H1 (cell line): ENCODE measurements at regions not wholly inside any gene's neighbourhood (a gene's known extent, or its start where the extent isn't known, plus 50 kb on each side); places are given as distances from the start of the nearest gene placed in this dataset.

ENCODE experiments used
- CTCF ChIA-PET: fragments of 300-600 bp; sonication (Branson Sonifier 250); formaldehyde crosslinking; loops from one replicate; lab custom pipeline; 2021; ENCODE audit not compliant: partially characterized antibody; lab: Charles Lee
- POLR2A ChIA-PET: fragments of 300-600 bp; sonication (Branson Sonifier 250); formaldehyde crosslinking; loops from one replicate; lab custom pipeline; 2021; ENCODE audit warnings: inconsistent platforms; ENCODE audit not compliant: partially characterized antibody; lab: Charles Lee
- DNase-seq, 2 experiments: peaks; one replicate each; pipeline versions ENCODE4 v3.0.0 to v3.0.0-alpha.2; 2010 to 2022; ENCODE audit warnings: low spot score in 2 of 2, low read depth in 1 of 2, mixed read lengths in 1 of 2
- FAIRE-seq: peaks from 2 replicates; lab custom pipeline; 2011; peaks lifted over from hg19 to GRCh38; lab: Jason Lieb, UNC
- H2AFZ ChIP-seq: 2 replicates; pipeline ENCODE4 v1.8.1; 2012; ENCODE audit warnings: low read length, inconsistent platforms
- H2AK5ac ChIP-seq: 2 replicates; pipeline ENCODE4 v1.6.1; 2013; ENCODE audit warnings: low read depth, low read length
- H2BK120ac ChIP-seq: replicated peaks from 2 replicates; pipeline ENCODE3; 2013; ENCODE audit warnings: low read depth, low read length, inconsistent platforms
- H2BK12ac ChIP-seq: 2 replicates; pipeline ENCODE4 v1.6.1; 2013; ENCODE audit warnings: low read depth, low read length
- H2BK15ac ChIP-seq: 2 replicates; pipeline ENCODE4 v1.6.1; 2013; ENCODE audit warnings: low read length
- H2BK20ac ChIP-seq: 2 replicates; pipeline ENCODE4 v1.6.1; 2013; ENCODE audit warnings: low read length
- H2BK5ac ChIP-seq: 2 replicates; pipeline ENCODE4 v1.6.1; 2013; ENCODE audit warnings: low read depth, low read length
- H3K14ac ChIP-seq: 2 replicates; pipeline ENCODE4 v1.6.1; 2013; ENCODE audit warnings: inconsistent platforms; ENCODE audit not compliant: insufficient read length
- H3K18ac ChIP-seq: 2 replicates; pipeline ENCODE4 v1.6.1; 2013; ENCODE audit warnings: low read length; ENCODE audit errors: extremely low read depth
- H3K23ac ChIP-seq: 2 replicates; pipeline ENCODE4 v1.6.1; 2013; ENCODE audit warnings: inconsistent platforms; ENCODE audit not compliant: insufficient read length
- H3K23me2 ChIP-seq: 2 replicates; pipeline ENCODE4 v1.6.1; 2013; ENCODE audit warnings: low read depth, low read length
- H3K27ac ChIP-seq: 2 replicates; pipeline ENCODE4 v1.6.1; 2011; ENCODE audit warnings: low read depth, low read length, inconsistent platforms
- H3K27me3 ChIP-seq, 4 experiments: replicated peaks in 1 of 4; 1 replicate in 1 of 4; 2 replicates in 3 of 4; pipeline versions ENCODE4 v1.6.1 to v1.8.1; 2011 to 2013; ENCODE audit warnings: low read length in 3 of 4, mild to moderate bottlenecking in 3 of 4, inconsistent platforms in 2 of 4, mixed read lengths in 2 of 4, moderate library complexity in 1 of 4; ENCODE audit not compliant: control insufficient read depth in 3 of 4, insufficient read depth in 3 of 4; ENCODE audit errors: extremely low read depth in 1 of 4
- H3K36me3 ChIP-seq, 4 experiments: 2 replicates each; pipeline versions ENCODE4 v1.6.1 to v1.8.1; 2011 to 2013; ENCODE audit warnings: mild to moderate bottlenecking in 4 of 4, low read length in 3 of 4, moderate library complexity in 2 of 4, control low read depth in 1 of 4, inconsistent platforms in 1 of 4; ENCODE audit not compliant: insufficient read depth in 4 of 4, control insufficient read depth in 2 of 4
- H3K4ac ChIP-seq: replicated peaks from 2 replicates; pipeline ENCODE3; 2013; ENCODE audit warnings: low read length, low read depth, mixed read lengths, inconsistent platforms; ENCODE audit not compliant: insufficient read length
- H3K4me1 ChIP-seq, 4 experiments: replicated peaks in 1 of 4; 1 replicate in 1 of 4; 2 replicates in 3 of 4; pipeline versions ENCODE4 v1.6.1 to v1.8.1; 2011 to 2013; ENCODE audit warnings: low read length in 3 of 4, inconsistent platforms in 2 of 4, mixed read lengths in 1 of 4; ENCODE audit not compliant: insufficient read depth in 4 of 4, control insufficient read depth in 3 of 4
- H3K4me2 ChIP-seq, 2 experiments: 2 replicates each; pipeline versions ENCODE4 v1.6.1 to v1.8.1; 2011 to 2013; ENCODE audit warnings: low read depth in 2 of 2, low read length in 2 of 2, control low read depth in 1 of 2, inconsistent platforms in 1 of 2, mild to moderate bottlenecking in 1 of 2; ENCODE audit not compliant: insufficient read depth in 1 of 2
- H3K4me3 ChIP-seq, 4 experiments: fragments of 200-600, 300-600 bp in 1 of 4; sonication (generic), shearing (Covaris generic), sonication (Bioruptor Twin) in 1 of 4; 2 replicates each; pipeline versions ENCODE4 v1.5.1 to v1.8.1; 2011 to 2016; ENCODE audit warnings: low read length in 4 of 4, low read depth in 3 of 4, control low read depth in 2 of 4, inconsistent platforms in 2 of 4, mild to moderate bottlenecking in 2 of 4, mixed read lengths in 1 of 4, moderate library complexity in 1 of 4; ENCODE audit not compliant: insufficient read depth in 2 of 4; ENCODE audit errors: extremely low read depth in 1 of 4
- H3K56ac ChIP-seq: replicated peaks from 2 replicates; pipeline ENCODE3; 2013; ENCODE audit warnings: low read depth, mild to moderate bottlenecking, mixed read lengths, low read length, inconsistent platforms; ENCODE audit not compliant: insufficient read length
- H3K79me1 ChIP-seq: 2 replicates; pipeline ENCODE4 v1.6.1; 2013; ENCODE audit warnings: low read depth, low read length, control low read depth
- H3K79me2 ChIP-seq, 2 experiments: 2 replicates each; pipeline versions ENCODE4 v1.6.1 to v1.8.1; 2012 to 2013; ENCODE audit warnings: low read length in 2 of 2, mild to moderate bottlenecking in 2 of 2, inconsistent platforms in 1 of 2; ENCODE audit not compliant: insufficient read depth in 2 of 2, control insufficient read depth in 1 of 2
- H3K9ac ChIP-seq, 4 experiments: replicated peaks in 1 of 4; 1 replicate in 1 of 4; 2 replicates in 3 of 4; pipeline versions ENCODE4 v1.6.1 to v1.8.1; 2011 to 2013; ENCODE audit warnings: low read depth in 3 of 4, low read length in 3 of 4, control low read depth in 2 of 4, mild to moderate bottlenecking in 2 of 4, moderate library complexity in 2 of 4, inconsistent platforms in 1 of 4; ENCODE audit errors: extremely low read depth in 1 of 4
- H3K9me3 ChIP-seq, 2 experiments: 2 replicates each; pipeline versions ENCODE4 v1.6.1 to v1.8.1; 2012 to 2013; ENCODE audit warnings: mild to moderate bottlenecking in 2 of 2, moderate library complexity in 2 of 2, control low read depth in 1 of 2, inconsistent platforms in 1 of 2, low read depth in 1 of 2, low read length in 1 of 2, mixed read lengths in 1 of 2; ENCODE audit not compliant: insufficient read depth in 2 of 2
- H4K20me1 ChIP-seq, 2 experiments: replicated peaks in 1 of 2; 2 replicates each; pipeline versions ENCODE3 to v1.8.1; 2011 to 2013; ENCODE audit warnings: inconsistent platforms in 2 of 2, low read length in 2 of 2, mild to moderate bottlenecking in 1 of 2; ENCODE audit not compliant: insufficient read depth in 2 of 2, control insufficient read depth in 1 of 2
- H4K5ac ChIP-seq: 2 replicates; pipeline ENCODE4 v1.6.1; 2013; ENCODE audit warnings: low read length, low read depth, mixed read lengths, inconsistent platforms; ENCODE audit not compliant: insufficient read length
- H4K8ac ChIP-seq: 2 replicates; pipeline ENCODE4 v1.8.0; 2013; ENCODE audit warnings: mild to moderate bottlenecking, moderate library complexity, low read length, inconsistent platforms; ENCODE audit not compliant: insufficient read depth; ENCODE audit errors: extremely low read depth
- H4K91ac ChIP-seq: replicated peaks from 2 replicates; pipeline ENCODE3; 2013; ENCODE audit warnings: low read length, mixed read lengths, inconsistent platforms; ENCODE audit not compliant: insufficient read length
- HDAC2 ChIP-seq, 2 experiments: fragments of 300-600 bp in 1 of 2; sonication (generic) in 1 of 2; IDR thresholded peaks; 2 replicates each; pipeline ENCODE4 v1.6.1; 2011 to 2012; ENCODE audit warnings: low read depth in 2 of 2, low read length in 2 of 2, mild to moderate bottlenecking in 2 of 2, moderate library complexity in 2 of 2, borderline replicate concordance in 1 of 2, inconsistent platforms in 1 of 2
- HDAC6 ChIP-seq: IDR thresholded peaks from one replicate; pipeline ENCODE4 v1.7.1; 2012; ENCODE audit warnings: low read depth, mild to moderate bottlenecking, inconsistent platforms, low read length, moderate library complexity
- KDM1A ChIP-seq: fragments of 200-600, 300-600 bp; sonication (generic); IDR thresholded peaks from 2 replicates; pipeline ENCODE4 v1.7.1; 2016; ENCODE audit warnings: mild to moderate bottlenecking, low read length, borderline replicate concordance
- WGBS, 2 experiments: shearing (Covaris generic) in 1 of 2; methylation state at CpG; one replicate each; pipeline versions ENCODE4 v1.1.6 to v1.1.7; 2013 to 2015; ENCODE audit warnings: low lambda C conversion rate in 2 of 2, mixed read lengths in 2 of 2, inconsistent platforms in 1 of 2, low coverage in 1 of 2, missing lambda C conversion rate in 1 of 2; ENCODE audit not compliant: insufficient replicate concordance in 2 of 2, insufficient coverage in 1 of 2, insufficient read length in 1 of 2; ENCODE audit errors: extremely low coverage in 1 of 2, missing lambda C conversion rate in 1 of 2; 5-methylcytosine and 5-hydroxymethylcytosine counted together

- no peaks in the 10 kb centered on the region for H4K20me1 ChIP-seq
- H3K36me3 ChIP-seq = no peaks in the 10 kb centered on the region
- no peak overlapping the region for H2BK5ac ChIP-seq
- no peak for DNase-seq
- no peak overlapping the region for H2AK5ac ChIP-seq
- H3K4me2 ChIP-seq = no peak overlapping the region
- no peaks in the 10 kb centered on the region; a peak in 1 of 7 replicates for H3K27me3 ChIP-seq
- H3K79me2 ChIP-seq = no peaks in the 10 kb centered on the region
- H4K5ac ChIP-seq = no peak overlapping the region
- H3K23ac ChIP-seq = no peak overlapping the region
- ChIA-PET CTCF (interaction anchor here (0.9 to 7.4 kb wide), 5 partner anchors 13 to 225 kb away, joined by 3 to 61 read pairs (median 16); no protein-coding TSS in a partner anchor), POLR2A (interaction anchor here (0.9 to 1.2 kb wide), 2 partner anchors 88 to 285 kb away, joined by 3 to 4 read pairs; partner anchors contain the start of gene CEBPB)
- no peak overlapping the region for H3K27ac ChIP-seq
- peak overlapping the region; percentile 29; the same call in 1 of the 2 replicates for H4K8ac ChIP-seq
- no peak overlapping the region for H2AFZ ChIP-seq
- no peaks in the 10 kb centered on the region for H3K9me3 ChIP-seq
- H2BK120ac ChIP-seq = no peak overlapping the region
- no peak overlapping the region for H4K91ac ChIP-seq
- peaks cover 0 to 3% (median 0%) of the 10 kb centered on the region in 4 experiments; a peak in 1 of 7 replicates for H3K4me1 ChIP-seq
- no peak overlapping the region for H3K9ac ChIP-seq
- H2BK12ac ChIP-seq = no peak overlapping the region
- no peak overlapping the region for H3K18ac ChIP-seq
- 84% methylated on average over 17 of the region's 17 CpGs; no CpG with 5 or more reads in 1 of the 2 experiments for WGBS, 2 experiments
- no peak overlapping the region for H2BK20ac ChIP-seq
- H3K14ac ChIP-seq = no peak overlapping the region
- no peak overlapping the region for H3K56ac ChIP-seq
- no peak overlapping the region for H2BK15ac ChIP-seq
- no peaks in the 10 kb centered on the region for H3K79me1 ChIP-seq
- no peaks in the 10 kb centered on the region for H3K23me2 ChIP-seq
- TF ChIP-seq KDM1A (peak; percentile 74; the same call in 1 of the 2 replicates), HDAC2 (IDR thresholded peaks at IDR 0.05; ENCODE audit: borderline replicate concordance in 1 of 2, low read depth in 2 of 2, low read length in 2 of 2) (0 out of 4 replicates have a peak, but pooled peaks of 1 of the 2 experiments have one; percentile 57), HDAC6 (no peak)
- no peak overlapping the region for H3K4me3 ChIP-seq
- no peak for FAIRE-seq
- no peak overlapping the region for H3K4ac ChIP-seq
These were observed 88.3 kb downstream of the CEBPB start for GRCh38 chr20:50278684-50279531.
